Activated CD8-positive, alpha-beta memory T cell treated with anti-CD3 and anti-CD28 coated beads, Interleukin-2, amount 10 ng/mL, durations not matched to agents 7 days and 5 days (primary cell): ENCODE measurements at regions not wholly inside any gene's neighbourhood (a gene's known extent, or its start where the extent isn't known, plus 50 kb on each side); places are given as distances from the start of the nearest gene placed in this dataset.

ENCODE experiments used
- ATAC-seq: fragments of 150-1000 bp; cut with Tn5 transposase; one replicate; pipeline ENCODE4 v1.10.0; 2021; ENCODE audit warnings: moderate library complexity
- CTCF ChIA-PET: fragments of 350-600 bp; sonication (Branson Sonifier 250); formaldehyde crosslinking; loops from one replicate; lab custom pipeline; 2021; ENCODE audit warnings: antibody characterized with exemption; lab: Charles Lee
- DNase-seq: peaks from one replicate; pipeline ENCODE4 v3.0.0-alpha.2; 2020
- H3K27ac Mint-ChIP-seq: one replicate; pipeline ENCODE4 v1.8.0; 2021; ENCODE audit warnings: mild to moderate bottlenecking, mixed read lengths
- H3K27me3 Mint-ChIP-seq: one replicate; pipeline ENCODE4 v1.8.0; 2021; ENCODE audit warnings: mixed read lengths
- H3K36me3 Mint-ChIP-seq: one replicate; pipeline ENCODE4 v1.8.0; 2021; ENCODE audit warnings: mild to moderate bottlenecking, mixed read lengths
- H3K4me1 Mint-ChIP-seq: one replicate; pipeline ENCODE4 v1.8.0; 2021; ENCODE audit warnings: mixed read lengths
- H3K4me3 Mint-ChIP-seq: one replicate; pipeline ENCODE4 v1.8.0; 2021; ENCODE audit warnings: mild to moderate bottlenecking, moderate library complexity, mixed read lengths
- H3K9me3 Mint-ChIP-seq: one replicate; pipeline ENCODE4 v1.8.0; 2022; ENCODE audit warnings: low read depth, mixed read lengths

- no peaks in the 10 kb centered on the region for H3K4me1 Mint-ChIP-seq
- no peaks in the 10 kb centered on the region for H3K27me3 Mint-ChIP-seq
- DNase-seq (no peak), ATAC-seq (no peak)
- no peak overlapping the region for H3K27ac Mint-ChIP-seq
- no peaks in the 10 kb centered on the region for H3K36me3 Mint-ChIP-seq
- CTCF ChIA-PET: no interaction called here
- no peak overlapping the region for H3K4me3 Mint-ChIP-seq
- H3K9me3 Mint-ChIP-seq: peaks cover 6% of the 10 kb centered on the region
These were observed 699.9 kb downstream of the C12orf50 start for GRCh38 chr12:87329076-87329863.

GRCh38 chr12:87323369-87323768 lies 705.8 kb downstream of the C12orf50 start:
- H3K36me3 Mint-ChIP-seq: no peaks in the 10 kb centered on the region
- no peak overlapping the region for H3K27ac Mint-ChIP-seq
- no peaks in the 10 kb centered on the region for H3K27me3 Mint-ChIP-seq
- H3K4me3 Mint-ChIP-seq: no peak overlapping the region
- peaks cover 11% of the 10 kb centered on the region for H3K9me3 Mint-ChIP-seq
- DNase-seq (no peak), ATAC-seq (no peak)
- no peaks in the 10 kb centered on the region for H3K4me1 Mint-ChIP-seq
- CTCF ChIA-PET: no interaction called here

- Mint-ChIP-seq H3K4me3 (no peak overlapping the region), H3K4me1 (no peaks in the 10 kb centered on the region), H3K27ac (no peak overlapping the region), H3K27me3 (no peaks in the 10 kb centered on the region), H3K36me3 (no peaks in the 10 kb centered on the region), H3K9me3 (peaks cover 11% of the 10 kb centered on the region)
- DNase-seq (no peak), ATAC-seq (no peak)
- CTCF ChIA-PET: no interaction called here
These were observed 708.5 kb downstream of the C12orf50 start for GRCh38 chr12:87320724-87321123.

GRCh38 chr12:87317302-87317701 lies 711.9 kb downstream of the C12orf50 start:
- H3K4me1 Mint-ChIP-seq: no peaks in the 10 kb centered on the region
- H3K27me3 Mint-ChIP-seq: no peaks in the 10 kb centered on the region
- H3K9me3 Mint-ChIP-seq: peaks cover 6% of the 10 kb centered on the region
- H3K4me3 Mint-ChIP-seq: no peak overlapping the region
- ATAC-seq: no peak
- H3K27ac Mint-ChIP-seq: no peak overlapping the region
- no peaks in the 10 kb centered on the region for H3K36me3 Mint-ChIP-seq
- CTCF ChIA-PET: no interaction called here
- no peak for DNase-seq

- CTCF ChIA-PET: no interaction called here
- no peak overlapping the region for H3K4me3 Mint-ChIP-seq
- ATAC-seq (no peak), DNase-seq (no peak)
- no peaks in the 10 kb centered on the region for H3K4me1 Mint-ChIP-seq
- H3K27ac Mint-ChIP-seq: no peak overlapping the region
- H3K36me3 Mint-ChIP-seq: no peaks in the 10 kb centered on the region
- H3K9me3 Mint-ChIP-seq: peaks cover 4% of the 10 kb centered on the region
- H3K27me3 Mint-ChIP-seq: no peaks in the 10 kb centered on the region
These were observed 718.0 kb downstream of the C12orf50 start for GRCh38 chr12:87311206-87311605.

- Mint-ChIP-seq H3K27me3 (no peaks in the 10 kb centered on the region), H3K27ac (no peak overlapping the region), H3K4me3 (no peak overlapping the region), H3K4me1 (no peaks in the 10 kb centered on the region), H3K36me3 (no peaks in the 10 kb centered on the region), H3K9me3 (peaks cover 4% of the 10 kb centered on the region)
- DNase-seq: no peak
- CTCF ChIA-PET: no interaction called here
- no peak for ATAC-seq
These were observed 719.1 kb downstream of the C12orf50 start for GRCh38 chr12:87310126-87310525.

- Mint-ChIP-seq H3K9me3 (peaks cover 4% of the 10 kb centered on the region), H3K27ac (no peak overlapping the region), H3K36me3 (no peaks in the 10 kb centered on the region), H3K4me3 (no peak overlapping the region), H3K27me3 (no peaks in the 10 kb centered on the region), H3K4me1 (no peaks in the 10 kb centered on the region)
- DNase-seq: no peak
- CTCF ChIA-PET: no interaction called here
- no peak for ATAC-seq
These were observed 723.7 kb downstream of the C12orf50 start for GRCh38 chr12:87305481-87305880.

- ATAC-seq (no peak), DNase-seq (no peak)
- H3K27me3 Mint-ChIP-seq: no peaks in the 10 kb centered on the region
- no peaks in the 10 kb centered on the region for H3K4me1 Mint-ChIP-seq
- no peaks in the 10 kb centered on the region for H3K36me3 Mint-ChIP-seq
- CTCF ChIA-PET: no interaction called here
- peaks cover 4% of the 10 kb centered on the region for H3K9me3 Mint-ChIP-seq
- no peak overlapping the region for H3K4me3 Mint-ChIP-seq
- no peak overlapping the region for H3K27ac Mint-ChIP-seq
These were observed 724.8 kb downstream of the C12orf50 start for GRCh38 chr12:87304406-87304805.

GRCh38 chr12:87303396-87304012 lies 725.7 kb downstream of the C12orf50 start:
- H3K4me1 Mint-ChIP-seq: no peaks in the 10 kb centered on the region
- CTCF ChIA-PET: no interaction called here
- DNase-seq (no peak), ATAC-seq (no peak)
- H3K4me3 Mint-ChIP-seq: no peak overlapping the region
- no peaks in the 10 kb centered on the region for H3K27me3 Mint-ChIP-seq
- H3K36me3 Mint-ChIP-seq: no peaks in the 10 kb centered on the region
- no peak overlapping the region for H3K27ac Mint-ChIP-seq
- H3K9me3 Mint-ChIP-seq: peaks cover 4% of the 10 kb centered on the region

- Mint-ChIP-seq H3K36me3 (no peaks in the 10 kb centered on the region), H3K27ac (no peak overlapping the region), H3K4me3 (no peak overlapping the region), H3K9me3 (peaks cover 2% of the 10 kb centered on the region), H3K27me3 (no peaks in the 10 kb centered on the region), H3K4me1 (no peaks in the 10 kb centered on the region)
- CTCF ChIA-PET: no interaction called here
- DNase-seq (no peak), ATAC-seq (no peak)
These were observed 727.0 kb downstream of the C12orf50 start for GRCh38 chr12:87302126-87302745.

- no peak for ATAC-seq
- no peaks in the 10 kb centered on the region for H3K9me3 Mint-ChIP-seq
- H3K36me3 Mint-ChIP-seq: no peaks in the 10 kb centered on the region
- H3K4me1 Mint-ChIP-seq: no peaks in the 10 kb centered on the region
- no peak for DNase-seq
- no peak overlapping the region for H3K27ac Mint-ChIP-seq
- no peak overlapping the region for H3K4me3 Mint-ChIP-seq
- CTCF ChIA-PET: no interaction called here
- H3K27me3 Mint-ChIP-seq: no peaks in the 10 kb centered on the region
These were observed 738.7 kb downstream of the C12orf50 start for GRCh38 chr12:87290505-87290904.

GRCh38 chr12:87283886-87284285 lies 745.3 kb downstream of the C12orf50 start:
- peaks cover 2% of the 10 kb centered on the region for H3K9me3 Mint-ChIP-seq
- H3K4me3 Mint-ChIP-seq: no peak overlapping the region
- H3K36me3 Mint-ChIP-seq: no peaks in the 10 kb centered on the region
- no peak for DNase-seq
- CTCF ChIA-PET: no interaction called here
- ATAC-seq: no peak
- no peak overlapping the region for H3K27ac Mint-ChIP-seq
- no peaks in the 10 kb centered on the region for H3K27me3 Mint-ChIP-seq
- no peaks in the 10 kb centered on the region for H3K4me1 Mint-ChIP-seq

GRCh38 chr12:87283111-87283510 lies 746.1 kb downstream of the C12orf50 start:
- H3K27me3 Mint-ChIP-seq: no peaks in the 10 kb centered on the region
- DNase-seq (no peak), ATAC-seq (no peak)
- peaks cover 2% of the 10 kb centered on the region for H3K9me3 Mint-ChIP-seq
- no peaks in the 10 kb centered on the region for H3K4me1 Mint-ChIP-seq
- no peak overlapping the region for H3K4me3 Mint-ChIP-seq
- no peak overlapping the region for H3K27ac Mint-ChIP-seq
- CTCF ChIA-PET: no interaction called here
- H3K36me3 Mint-ChIP-seq: no peaks in the 10 kb centered on the region

GRCh38 chr12:87280893-87281292 lies 748.3 kb downstream of the C12orf50 start:
- Mint-ChIP-seq H3K27me3 (no peaks in the 10 kb centered on the region), H3K9me3 (peaks cover 2% of the 10 kb centered on the region), H3K27ac (no peak overlapping the region), H3K4me1 (no peaks in the 10 kb centered on the region), H3K4me3 (no peak overlapping the region), H3K36me3 (no peaks in the 10 kb centered on the region)
- ATAC-seq (no peak), DNase-seq (no peak)
- CTCF ChIA-PET: no interaction called here
